Fibroblast of lung (primary cell): ENCODE measurements at regions not wholly inside any gene's neighbourhood (a gene's known extent, or its start where the extent isn't known, plus 50 kb on each side); places are given as distances from the start of the nearest gene placed in this dataset.
"Not testable (repeated sequence)": the region's sequence is repeated elsewhere in the genome, so short reads cannot be mapped to it uniquely, and the experiment has no call there.

Experiments used
- DNase-seq, 2 donors: peaks; one replicate each; pipeline versions ENCODE4 v3.0.0 to v3.0.0-alpha.2; 2010; ENCODE audit warnings: low read depth in 2 of 2
- H2AFZ ChIP-seq: 2 replicates; pipeline ENCODE4 v1.5.1; 2012; ENCODE audit warnings: low read length, control low read depth, inconsistent platforms
- H3K27ac ChIP-seq: 2 replicates; pipeline ENCODE4 v1.5.1; 2011; ENCODE audit warnings: low read length, control low read depth; ENCODE audit not compliant: insufficient read depth
- H3K27me3 ChIP-seq: 2 replicates; pipeline ENCODE4 v1.5.1; 2011; ENCODE audit warnings: mild to moderate bottlenecking, low read length; ENCODE audit not compliant: control insufficient read depth, insufficient read depth
- H3K36me3 ChIP-seq: 2 replicates; pipeline ENCODE4 v1.5.1; 2011; ENCODE audit warnings: low read length; ENCODE audit not compliant: control insufficient read depth, insufficient read depth
- H3K4me1 ChIP-seq: 2 replicates; pipeline ENCODE4 v1.5.1; 2011; ENCODE audit warnings: low read length; ENCODE audit not compliant: control insufficient read depth, insufficient read depth; ENCODE audit errors: extremely low read depth
- H3K4me2 ChIP-seq: 2 replicates; pipeline ENCODE4 v1.5.1; 2011; ENCODE audit warnings: low read length, control low read depth; ENCODE audit not compliant: insufficient read depth; ENCODE audit errors: extremely low read depth
- H3K4me3 ChIP-seq, 4 experiments: fragments of 200-600 bp in 1 of 4; sonication (generic) in 1 of 4; replicated peaks in 1 of 4; 2 replicates each; pipeline ENCODE4 v1.5.1; 2011 to 2016; ENCODE audit warnings: low read length in 4 of 4, low read depth in 3 of 4, mild to moderate bottlenecking in 3 of 4, control low read depth in 2 of 4, inconsistent platforms in 1 of 4, mixed read lengths in 1 of 4; ENCODE audit not compliant: insufficient read depth in 1 of 4; ENCODE audit errors: control extremely low read depth in 1 of 4
- H3K79me2 ChIP-seq: 2 replicates; pipeline ENCODE4 v1.5.1; 2012; ENCODE audit warnings: mild to moderate bottlenecking, low read length, inconsistent platforms; ENCODE audit not compliant: control insufficient read depth, insufficient read depth
- H3K9ac ChIP-seq: 2 replicates; pipeline ENCODE4 v1.5.1; 2011; ENCODE audit warnings: mild to moderate bottlenecking, low read length, control low read depth; ENCODE audit not compliant: insufficient read depth
- H3K9me3 ChIP-seq: 2 replicates; pipeline ENCODE4 v1.5.1; 2012; ENCODE audit warnings: low read depth, low read length; ENCODE audit not compliant: control insufficient read depth, insufficient read depth
- H4K20me1 ChIP-seq: 2 replicates; pipeline ENCODE4 v1.5.1; 2011; ENCODE audit warnings: low read length; ENCODE audit not compliant: control insufficient read depth, insufficient read depth; ENCODE audit errors: extremely low read depth
- CTCF ChIP-seq, 2 donors: IDR thresholded peaks in 1 of 2; conservative IDR thresholded peaks in 1 of 2; 1 replicate in 1 of 2; 2 replicates in 1 of 2; pipeline ENCODE4 v1.5.1; 2011 to 2012; ENCODE audit warnings: low read length in 2 of 2, control low read depth in 1 of 2, inconsistent platforms in 1 of 2, low read depth in 1 of 2, mild to moderate bottlenecking in 1 of 2
- EZH2 ChIP-seq: IDR thresholded peaks from 2 replicates; pipeline ENCODE4 v1.5.1; 2012; ENCODE audit warnings: low read length, control low read depth, mild to moderate bottlenecking; ENCODE audit errors: missing control alignments

GRCh38 chr11:14573539-14574057, 53.4 kb upstream of the PSMA1 start:
- H3K4me1 ChIP-seq, H2AFZ ChIP-seq, H3K27me3 ChIP-seq, H3K4me3 ChIP-seq, H3K9ac ChIP-seq, H3K36me3 ChIP-seq, H3K79me2 ChIP-seq, DNase-seq, H4K20me1 ChIP-seq, H3K9me3 ChIP-seq, H3K27ac ChIP-seq, H3K4me2 ChIP-seq: not testable (repeated sequence)

GRCh38 chr11:14577292-14577691, 57.1 kb upstream of the PSMA1 start:
- no peaks in the 10 kb centered on the region for H3K36me3 ChIP-seq
- no peaks in the 10 kb centered on the region for H3K79me2 ChIP-seq
- H2AFZ ChIP-seq, result no peak overlapping the region
- H3K4me3 ChIP-seq, result no peak overlapping the region
- no peaks in the 10 kb centered on the region for H3K9me3 ChIP-seq
- H3K4me1 ChIP-seq, result no peaks in the 10 kb centered on the region
- H3K4me2 ChIP-seq, result no peak overlapping the region
- no peak for DNase-seq
- no peaks in the 10 kb centered on the region for H3K27me3 ChIP-seq
- no peak overlapping the region for H3K9ac ChIP-seq
- H3K27ac ChIP-seq, result no peak overlapping the region
- TF ChIP-seq EZH2, result no peak
- TF ChIP-seq CTCF (conservative IDR thresholded peaks at IDR 0.05 in 1 of 2, IDR thresholded peaks at IDR 0.05 in 1 of 2; ENCODE audit: low read depth in 1 of 2, low read length in 2 of 2), result no peak
- H4K20me1 ChIP-seq, result no peaks in the 10 kb centered on the region

GRCh38 chr11:14577835-14578529, 57.8 kb upstream of the PSMA1 start:
- TF ChIP-seq EZH2 (no peak), CTCF (conservative IDR thresholded peaks at IDR 0.05 in 1 of 2, IDR thresholded peaks at IDR 0.05 in 1 of 2; ENCODE audit: low read depth in 1 of 2, low read length in 2 of 2) (no peak)
- H3K36me3 ChIP-seq, result no peaks in the 10 kb centered on the region
- no peak overlapping the region for H3K9ac ChIP-seq
- no peak overlapping the region for H3K27ac ChIP-seq
- H3K4me1 ChIP-seq, result no peaks in the 10 kb centered on the region
- no peak overlapping the region for H3K4me3 ChIP-seq
- no peak overlapping the region for H2AFZ ChIP-seq
- no peak overlapping the region for H3K4me2 ChIP-seq
- H3K79me2 ChIP-seq, result no peaks in the 10 kb centered on the region
- H4K20me1 ChIP-seq, result no peaks in the 10 kb centered on the region
- no peaks in the 10 kb centered on the region for H3K9me3 ChIP-seq
- DNase-seq, result no peak
- H3K27me3 ChIP-seq, result no peaks in the 10 kb centered on the region
